ENCODE measurements at regions not wholly inside any gene's neighbourhood (a gene's known extent, or its start where the extent isn't known, plus 50 kb on each side); places are given as distances from the start of the nearest gene placed in this dataset.

DNA sequence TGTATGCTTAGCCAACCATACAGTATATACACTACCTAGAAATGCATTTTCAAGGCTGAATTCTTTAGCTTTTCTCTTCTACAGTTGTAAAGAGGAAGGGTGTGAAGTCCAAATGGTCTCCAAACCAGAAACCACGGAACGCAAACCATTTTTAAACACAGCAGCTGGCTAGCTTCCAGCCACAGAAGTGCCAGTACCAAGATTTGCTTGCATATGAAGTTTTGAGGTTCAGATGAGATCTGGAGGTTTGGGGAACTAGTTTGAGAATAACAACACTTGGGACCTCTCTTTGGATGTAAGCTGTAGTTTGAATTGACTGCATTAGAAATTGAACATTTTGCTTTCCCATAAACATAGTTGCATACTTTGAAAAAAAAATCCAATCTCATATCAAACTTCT lies 1243.5 kb downstream of the EFNB2 start:
- DNase-seq (ENCODE audit: low read depth in 2 of 2): no peak
- TF ChIP-seq, protein P1, sequence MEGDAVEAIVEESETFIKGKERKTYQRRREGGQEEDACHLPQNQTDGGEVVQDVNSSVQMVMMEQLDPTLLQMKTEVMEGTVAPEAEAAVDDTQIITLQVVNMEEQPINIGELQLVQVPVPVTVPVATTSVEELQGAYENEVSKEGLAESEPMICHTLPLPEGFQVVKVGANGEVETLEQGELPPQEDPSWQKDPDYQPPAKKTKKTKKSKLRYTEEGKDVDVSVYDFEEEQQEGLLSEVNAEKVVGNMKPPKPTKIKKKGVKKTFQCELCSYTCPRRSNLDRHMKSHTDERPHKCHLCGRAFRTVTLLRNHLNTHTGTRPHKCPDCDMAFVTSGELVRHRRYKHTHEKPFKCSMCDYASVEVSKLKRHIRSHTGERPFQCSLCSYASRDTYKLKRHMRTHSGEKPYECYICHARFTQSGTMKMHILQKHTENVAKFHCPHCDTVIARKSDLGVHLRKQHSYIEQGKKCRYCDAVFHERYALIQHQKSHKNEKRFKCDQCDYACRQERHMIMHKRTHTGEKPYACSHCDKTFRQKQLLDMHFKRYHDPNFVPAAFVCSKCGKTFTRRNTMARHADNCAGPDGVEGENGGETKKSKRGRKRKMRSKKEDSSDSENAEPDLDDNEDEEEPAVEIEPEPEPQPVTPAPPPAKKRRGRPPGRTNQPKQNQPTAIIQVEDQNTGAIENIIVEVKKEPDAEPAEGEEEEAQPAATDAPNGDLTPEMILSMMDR (IDR thresholded peaks at IDR 0.05; ENCODE audit: low read depth, low read length): no peak
- no peak overlapping the region for H3K4me3 ChIP-seq (replicated peaks in 1 of 2; ENCODE audit: low read depth in 2 of 2, low read length in 2 of 2)

DNA sequence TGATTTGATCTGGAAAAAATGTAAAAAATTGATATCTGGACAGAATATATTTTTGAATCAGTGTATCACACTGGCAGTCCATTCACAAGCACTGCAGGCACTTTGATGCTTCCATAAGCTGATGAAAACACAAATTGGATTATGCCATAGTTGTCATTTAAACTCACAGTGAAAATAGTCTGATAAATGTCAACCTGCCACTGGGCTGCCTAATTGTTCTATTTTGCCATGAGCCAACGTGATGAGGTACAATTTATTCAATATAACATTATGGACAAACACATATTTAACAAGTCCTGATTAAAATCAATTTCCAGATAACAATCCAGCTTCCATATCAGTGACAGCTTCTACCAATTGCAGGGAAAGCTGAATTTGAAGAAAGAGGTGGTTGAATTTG lies 1244.9 kb downstream of the EFNB2 start:
- DNase-seq (ENCODE audit: low read depth in 2 of 2): no peak
- no peak overlapping the region for H3K4me3 ChIP-seq (replicated peaks in 1 of 2; ENCODE audit: low read depth in 2 of 2, low read length in 2 of 2)
- TF ChIP-seq, protein P1 (IDR thresholded peaks at IDR 0.05; ENCODE audit: low read depth, low read length): no peak

DNA sequence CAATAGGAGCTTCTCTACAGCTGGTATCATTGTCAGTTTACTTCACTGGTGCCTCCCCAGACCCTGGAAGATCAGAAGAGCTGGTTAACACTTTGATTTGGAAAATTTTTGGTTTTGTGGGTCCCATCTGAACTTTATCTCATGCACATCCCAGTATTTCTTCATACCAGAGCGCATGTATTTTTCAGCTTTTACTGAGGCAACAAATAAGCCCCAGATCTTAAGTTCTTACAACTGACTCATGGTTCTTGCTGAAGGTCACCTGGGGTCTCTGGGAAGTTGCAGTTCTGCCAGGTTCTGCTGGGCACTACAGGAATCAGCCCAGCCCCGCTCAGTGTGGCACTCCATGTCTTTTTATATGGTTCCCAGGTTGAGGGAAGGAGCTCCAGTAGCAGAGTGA lies 1249.9 kb downstream of the EFNB2 start:
- TF ChIP-seq, protein P1 (IDR thresholded peaks at IDR 0.05; ENCODE audit: low read depth, low read length): no peak
- H3K4me3 ChIP-seq (replicated peaks in 1 of 2; ENCODE audit: low read depth in 2 of 2, low read length in 2 of 2): no peak overlapping the region
- DNase-seq (ENCODE audit: low read depth in 2 of 2): no peak

DNA sequence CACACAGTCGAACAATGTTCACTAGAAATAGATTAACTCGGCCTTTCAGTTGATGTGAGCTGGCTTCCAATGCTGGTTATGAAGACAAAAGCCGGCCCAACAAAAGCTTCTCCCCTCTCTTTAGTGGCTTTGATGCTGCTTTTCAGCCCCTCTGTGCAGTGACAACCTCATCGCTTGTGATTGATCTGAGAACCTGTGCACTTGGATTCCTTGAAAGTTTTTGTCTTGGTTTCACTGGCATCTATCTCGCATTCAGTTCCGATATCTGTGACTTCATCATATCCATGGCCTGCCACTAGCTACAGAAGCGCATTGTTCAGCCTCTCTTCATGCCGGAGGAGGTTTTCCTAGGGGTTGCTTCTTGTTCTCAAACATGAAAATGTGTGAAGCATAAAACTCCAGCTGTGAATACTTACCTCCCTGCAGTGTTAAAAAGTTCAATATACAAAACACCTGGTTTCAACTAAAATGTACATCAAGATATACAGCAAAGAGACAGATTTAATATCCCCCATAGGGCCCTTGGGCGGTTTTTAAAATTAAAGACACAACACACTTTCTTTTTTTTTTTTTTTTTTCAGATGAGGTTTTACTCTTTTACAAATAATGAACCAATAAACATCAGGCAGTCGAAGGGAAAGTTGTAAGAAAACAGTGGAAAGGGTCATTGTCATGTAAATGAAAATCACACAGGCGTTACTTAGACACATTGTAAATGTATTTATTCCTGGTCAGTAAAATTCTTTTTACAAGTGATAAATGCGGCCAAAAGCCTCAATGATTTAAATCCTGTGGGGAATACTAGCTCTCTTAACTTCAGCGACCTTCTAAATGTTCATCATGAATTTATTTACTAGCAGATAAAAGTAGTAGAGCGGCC lies 1252.8 kb downstream of the EFNB2 start:
- no peak for DNase-seq (ENCODE audit: low read depth in 2 of 2)
- TF ChIP-seq, protein P1 (IDR thresholded peaks at IDR 0.05; ENCODE audit: low read depth, low read length): no peak
- H3K4me3 ChIP-seq (replicated peaks in 1 of 2; ENCODE audit: low read depth in 2 of 2, low read length in 2 of 2): no peak overlapping the region

DNA sequence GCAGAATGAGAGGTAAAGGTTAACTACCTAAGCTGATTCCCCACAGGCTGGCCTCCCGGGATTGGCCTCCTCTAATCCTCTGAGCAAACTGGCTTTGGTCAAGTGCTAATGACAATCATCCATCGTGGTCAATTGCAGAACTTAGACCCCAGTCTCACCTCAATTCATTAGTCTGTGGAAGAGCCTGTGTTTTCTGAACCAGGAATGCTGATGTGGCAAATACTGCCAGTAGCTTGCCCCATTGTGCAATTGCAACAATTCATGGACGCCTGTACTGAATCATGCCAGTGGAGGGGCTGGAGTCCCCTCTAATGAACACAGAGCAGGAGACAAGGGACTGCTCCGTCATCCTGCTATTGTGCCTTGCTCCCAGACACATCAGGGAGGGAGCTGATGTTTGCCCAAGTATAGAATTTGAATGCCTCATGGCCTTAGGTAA lies 1256.5 kb downstream of the EFNB2 start:
- H3K4me3 ChIP-seq (replicated peaks in 1 of 2; ENCODE audit: low read depth in 2 of 2, low read length in 2 of 2): no peak overlapping the region
- DNase-seq (ENCODE audit: low read depth in 2 of 2): no peak
- TF ChIP-seq, protein P1 (IDR thresholded peaks at IDR 0.05; ENCODE audit: low read depth, low read length): no peak

DNA sequence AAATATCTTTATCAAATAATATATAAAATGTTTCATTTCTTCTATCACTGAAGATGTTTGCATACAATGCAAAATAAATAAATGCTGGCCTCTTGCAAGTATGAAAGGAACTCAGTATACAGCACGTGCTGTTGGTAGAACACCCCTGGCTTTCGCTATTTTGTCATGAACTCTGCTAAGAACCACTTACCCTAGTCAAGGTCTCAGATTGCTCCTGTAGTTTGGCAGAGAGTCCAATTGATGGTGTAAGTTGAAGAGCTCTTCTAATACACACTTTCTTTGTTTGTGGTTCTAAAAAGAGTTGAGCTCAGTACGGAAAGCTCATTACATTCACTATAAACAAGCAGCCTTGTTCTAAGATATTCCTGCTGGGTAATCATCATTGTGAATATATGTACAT lies 1258.9 kb downstream of the EFNB2 start:
- no peak overlapping the region for H3K4me3 ChIP-seq (replicated peaks in 1 of 2; ENCODE audit: low read depth in 2 of 2, low read length in 2 of 2)
- TF ChIP-seq, protein P1 (IDR thresholded peaks at IDR 0.05; ENCODE audit: low read depth, low read length): no peak
- DNase-seq (ENCODE audit: low read depth in 2 of 2): peak in 1 of 2 donors; percentile 9
